PC-9 (cell line): ENCODE measurements at regions not wholly inside any gene's neighbourhood (a gene's known extent, or its start where the extent isn't known, plus 50 kb on each side); places are given as distances from the start of the nearest gene placed in this dataset.

Experiments
- BruUV-seq: library from RNA; stranded (reverse); fragments of 400-500 nt; replicated peaks from 2 replicates; lab custom pipeline; 2021; lab: Mats Ljungman, UMichigan
- CTCF ChIA-PET: fragments of 300-600 bp; sonication (Branson Sonifier 250); formaldehyde crosslinking; loops from one replicate; lab custom pipeline; 2022; ENCODE audit warnings: antibody characterized with exemption; lab: Charles Lee
- POLR2A ChIA-PET: fragments of 300-600 bp; sonication (Branson Sonifier 250); formaldehyde crosslinking; loops from one replicate; lab custom pipeline; 2022; ENCODE audit warnings: antibody characterized with exemption; ENCODE audit not compliant: unreplicated experiment; lab: Charles Lee
- DNase-seq, 2 experiments: peaks; one replicate each; pipeline versions ENCODE4 v3.0.0 to v3.0.0-alpha.2; 2015 to 2022; ENCODE audit warnings: mixed read lengths in 1 of 2
- H2AFZ ChIP-seq: fragments of 200-600 bp; sonication (generic); 2 replicates; pipeline ENCODE4 v1.8.1; 2017; ENCODE audit warnings: antibody characterized with exemption
- H3F3A ChIP-seq: fragments of 200-600 bp; sonication (generic); 2 replicates; pipeline ENCODE4 v1.8.1; 2017; ENCODE audit warnings: antibody characterized with exemption, mild to moderate bottlenecking, low read depth; ENCODE audit not compliant: insufficient read depth
- H3K27ac ChIP-seq: fragments of 200-600 bp; sonication (generic); 2 replicates; pipeline ENCODE4 v1.6.1; 2016; ENCODE audit warnings: mixed run types
- H3K27me3 ChIP-seq: fragments of 200-600 bp; sonication (generic); 2 replicates; pipeline ENCODE4 v1.6.1; 2016; ENCODE audit warnings: low read depth, mixed run types; ENCODE audit not compliant: insufficient read depth
- H3K36me3 ChIP-seq: fragments of 200-600 bp; sonication (generic); 2 replicates; pipeline ENCODE4 v1.6.1; 2016; ENCODE audit warnings: low read depth, mixed run types
- H3K4me1 ChIP-seq: fragments of 200-600 bp; sonication (generic); replicated peaks from 2 replicates; pipeline ENCODE4 v1.6.1; 2016; ENCODE audit warnings: mixed run types; ENCODE audit not compliant: insufficient read depth
- H3K4me2 ChIP-seq: fragments of 200-600 bp; sonication (generic); 2 replicates; pipeline ENCODE4 v1.6.1; 2017; ENCODE audit warnings: mixed run types
- H3K4me3 ChIP-seq: fragments of 200-600 bp; sonication (generic); 2 replicates; pipeline ENCODE4 v1.6.1; 2016; ENCODE audit warnings: mixed run types
- H3K79me2 ChIP-seq: fragments of 200-600 bp; sonication (generic); 2 replicates; pipeline ENCODE4 v1.6.1; 2017; ENCODE audit warnings: low read depth, mixed run types
- H3K9me2 ChIP-seq: fragments of 200-600 bp; sonication (generic); 2 replicates; pipeline ENCODE4 v1.8.1; 2017; ENCODE audit warnings: mild to moderate bottlenecking; ENCODE audit not compliant: insufficient read depth
- H3K9me3 ChIP-seq: fragments of 200-600 bp; sonication (generic); 2 replicates; pipeline ENCODE4 v1.8.1; 2016; ENCODE audit warnings: low read depth; ENCODE audit not compliant: insufficient read depth
- H4K20me1 ChIP-seq: fragments of 200-600 bp; sonication (generic); 2 replicates; pipeline ENCODE4 v1.8.1; 2017; ENCODE audit not compliant: insufficient read depth
- CTCF ChIP-seq: fragments of 200-600 bp; sonication (generic); conservative IDR thresholded peaks from 2 replicates; pipeline ENCODE4 v1.6.1; 2017; ENCODE audit warnings: mixed run types, antibody characterized with exemption, mild to moderate bottlenecking, moderate library complexity
- EZH2 ChIP-seq: fragments of 200-600 bp; sonication (generic); IDR thresholded peaks from 2 replicates; pipeline ENCODE4 v1.8.0; 2017; ENCODE audit warnings: antibody characterized with exemption, low read depth
- intact Hi-C: fragments of 100-400 bp; cut with micrococcal nuclease; formaldehyde crosslinking; loops from one replicate; pipeline ENCODE4 v1.10.0; 2022; ENCODE audit not compliant: unreplicated experiment

- no TSS peak for BruUV-seq
- Histone ChIP-seq H3K9me2 (no peaks in the 10 kb centered on the region), H3K27ac (no peak overlapping the region), H3K79me2 (no peaks in the 10 kb centered on the region), H3K4me3 (no peak overlapping the region), H3K27me3 (no peaks in the 10 kb centered on the region), H3K4me1 (no peaks in the 10 kb centered on the region), H3K9me3 (no peaks in the 10 kb centered on the region), H3F3A (no peaks in the 10 kb centered on the region), H3K36me3 (no peaks in the 10 kb centered on the region), H3K4me2 (no peak overlapping the region), H4K20me1 (no peaks in the 10 kb centered on the region), H2AFZ (no peak overlapping the region)
- intact Hi-C loops = no loop called here
- TF ChIP-seq CTCF (no peak), EZH2 (no peak)
- ChIA-PET CTCF (no interaction called here), POLR2A (no interaction called here)
- DNase-seq = no peak
Observed at GRCh38 chr4:64724689-64725088, 315.4 kb upstream of the TECRL start.

GRCh38 chr4:64721106-64721505, 311.9 kb upstream of the TECRL start:
- intact Hi-C loops = no loop called here
- Histone ChIP-seq H3K9me3 (no peaks in the 10 kb centered on the region), H3K36me3 (no peaks in the 10 kb centered on the region), H3K27ac (no peak overlapping the region), H4K20me1 (no peaks in the 10 kb centered on the region), H3K4me2 (no peak overlapping the region), H3F3A (no peaks in the 10 kb centered on the region), H2AFZ (no peak overlapping the region), H3K9me2 (no peaks in the 10 kb centered on the region), H3K79me2 (no peaks in the 10 kb centered on the region), H3K4me1 (no peaks in the 10 kb centered on the region), H3K4me3 (no peak overlapping the region), H3K27me3 (no peaks in the 10 kb centered on the region)
- no TSS peak for BruUV-seq
- ChIA-PET CTCF (no interaction called here), POLR2A (no interaction called here)
- DNase-seq = no peak
- no peak for TF ChIP-seq EZH2

GRCh38 chr4:64718091-64718490, 308.8 kb upstream of the TECRL start:
- Histone ChIP-seq H3K4me3 (no peak overlapping the region), H3K36me3 (no peaks in the 10 kb centered on the region), H4K20me1 (no peaks in the 10 kb centered on the region), H3K4me1 (no peaks in the 10 kb centered on the region), H3K9me3 (no peaks in the 10 kb centered on the region), H3K79me2 (no peaks in the 10 kb centered on the region), H3K9me2 (no peaks in the 10 kb centered on the region), H3K27me3 (no peaks in the 10 kb centered on the region), H3K27ac (no peak overlapping the region), H2AFZ (no peak overlapping the region), H3F3A (no peaks in the 10 kb centered on the region), H3K4me2 (no peak overlapping the region)
- intact Hi-C loops = no loop called here
- CTCF ChIA-PET = no interaction called here
- POLR2A ChIA-PET = no interaction called here
- no peak for DNase-seq
- TF ChIP-seq EZH2 (no peak), CTCF (no peak)
- no TSS peak for BruUV-seq

GRCh38 chr4:64715741-64716140, 306.5 kb upstream of the TECRL start:
- H3F3A ChIP-seq = no peaks in the 10 kb centered on the region
- no peaks in the 10 kb centered on the region for H3K36me3 ChIP-seq
- no peaks in the 10 kb centered on the region for H3K4me1 ChIP-seq
- H3K4me2 ChIP-seq = no peak overlapping the region
- H3K9me3 ChIP-seq = no peaks in the 10 kb centered on the region
- no peaks in the 10 kb centered on the region for H4K20me1 ChIP-seq
- no peak overlapping the region for H2AFZ ChIP-seq
- H3K27ac ChIP-seq = no peak overlapping the region
- H3K79me2 ChIP-seq = no peaks in the 10 kb centered on the region
- TF ChIP-seq EZH2 = no peak
- no peak for TF ChIP-seq CTCF
- POLR2A ChIA-PET = no interaction called here
- H3K9me2 ChIP-seq = no peaks in the 10 kb centered on the region
- BruUV-seq = no TSS peak
- DNase-seq = no peak
- CTCF ChIA-PET = no interaction called here
- H3K4me3 ChIP-seq = no peak overlapping the region
- no peaks in the 10 kb centered on the region for H3K27me3 ChIP-seq
- intact Hi-C loops = no loop called here
